Peyer's patch (tissue), 4 donors: ENCODE measurements at regions not wholly inside any gene's neighbourhood (a gene's known extent, or its start where the extent isn't known, plus 50 kb on each side); places are given as distances from the start of the nearest gene placed in this dataset.
"Not testable (repeated sequence)": the region's sequence is repeated elsewhere in the genome, so short reads cannot be mapped to it uniquely, and the experiment has no call there.

Experiments used
- DNase-seq, 3 donors: peaks; one replicate each; pipeline ENCODE4 v3.0.0-alpha.2; 2017 to 2019
- H3K27ac ChIP-seq, 4 donors: fragments of 200-600 bp; sonication (generic); one replicate each; pipeline ENCODE4 v1.5.1; 2016 to 2019
- H3K27me3 ChIP-seq, 2 donors: fragments of 200-600 bp; sonication (generic); one replicate each; pipeline ENCODE4 v1.5.1; 2019
- H3K36me3 ChIP-seq, 3 donors: fragments of 200-600 bp; sonication (generic); one replicate each; pipeline ENCODE4 v1.5.1; 2016 to 2019
- H3K4me1 ChIP-seq, 4 donors: fragments of 200-600 bp; sonication (generic); one replicate each; pipeline ENCODE4 v1.5.1; 2016 to 2019
- H3K4me3 ChIP-seq, 4 donors: fragments of 200-600 bp; sonication (generic); 1 replicate in 3 of 4; 2 replicates in 1 of 4; pipeline ENCODE4 v1.5.1; 2016 to 2019; ENCODE audit warnings: mild to moderate bottlenecking in 1 of 4
- H3K9me3 ChIP-seq, 4 donors: fragments of 200-600 bp; sonication (generic); one replicate each; pipeline ENCODE4 v1.5.1; 2016 to 2019; ENCODE audit warnings: mild to moderate bottlenecking in 1 of 4
- POLR2A ChIP-seq, 2 donors: fragments of 450-650 bp; IDR thresholded peaks; one replicate each; pipeline ENCODE4 v1.5.1; 2017; ENCODE audit warnings: antibody characterized with exemption in 2 of 2, mild to moderate bottlenecking in 2 of 2, moderate library complexity in 2 of 2
- TF ChIP-seq, protein P1 (sequence below), 6 experiments: fragments of 450-650 bp in 4 of 6; fragments of 200-600 bp in 2 of 6; sonication (generic) in 1 of 6; IDR thresholded peaks; one replicate each; pipeline ENCODE4 v1.5.1; 2017 to 2019; ENCODE audit warnings: antibody characterized with exemption in 6 of 6, mild to moderate bottlenecking in 3 of 6, moderate library complexity in 1 of 6

- no peak overlapping the region for H3K4me3 ChIP-seq
- no peaks in the 10 kb centered on the region for H3K4me1 ChIP-seq
These were observed 590.6 kb downstream of the MATN1 start for GRCh38 chr1:30132602-30133286.

GRCh38 chr1:30130566-30130965, 592.8 kb downstream of the MATN1 start:
- not testable (repeated sequence) for H3K36me3 ChIP-seq, H3K27ac ChIP-seq, DNase-seq, H3K4me3 ChIP-seq, H3K4me1 ChIP-seq, H3K9me3 ChIP-seq, H3K27me3 ChIP-seq

More at GRCh38 chr1:30132602-30133286, 590.6 kb downstream of the MATN1 start:
- TF ChIP-seq, protein P1, sequence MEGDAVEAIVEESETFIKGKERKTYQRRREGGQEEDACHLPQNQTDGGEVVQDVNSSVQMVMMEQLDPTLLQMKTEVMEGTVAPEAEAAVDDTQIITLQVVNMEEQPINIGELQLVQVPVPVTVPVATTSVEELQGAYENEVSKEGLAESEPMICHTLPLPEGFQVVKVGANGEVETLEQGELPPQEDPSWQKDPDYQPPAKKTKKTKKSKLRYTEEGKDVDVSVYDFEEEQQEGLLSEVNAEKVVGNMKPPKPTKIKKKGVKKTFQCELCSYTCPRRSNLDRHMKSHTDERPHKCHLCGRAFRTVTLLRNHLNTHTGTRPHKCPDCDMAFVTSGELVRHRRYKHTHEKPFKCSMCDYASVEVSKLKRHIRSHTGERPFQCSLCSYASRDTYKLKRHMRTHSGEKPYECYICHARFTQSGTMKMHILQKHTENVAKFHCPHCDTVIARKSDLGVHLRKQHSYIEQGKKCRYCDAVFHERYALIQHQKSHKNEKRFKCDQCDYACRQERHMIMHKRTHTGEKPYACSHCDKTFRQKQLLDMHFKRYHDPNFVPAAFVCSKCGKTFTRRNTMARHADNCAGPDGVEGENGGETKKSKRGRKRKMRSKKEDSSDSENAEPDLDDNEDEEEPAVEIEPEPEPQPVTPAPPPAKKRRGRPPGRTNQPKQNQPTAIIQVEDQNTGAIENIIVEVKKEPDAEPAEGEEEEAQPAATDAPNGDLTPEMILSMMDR (IDR thresholded peaks at IDR 0.05): no peak
- TF ChIP-seq POLR2A (IDR thresholded peaks at IDR 0.05): no peak
- Histone ChIP-seq H3K27ac (no peak overlapping the region), H3K36me3 (no peaks in the 10 kb centered on the region), H3K9me3 (no peaks in the 10 kb centered on the region), H3K27me3 (no peaks in the 10 kb centered on the region)
- peak in 1 of 3 donors; percentile 2 for DNase-seq

DNA sequence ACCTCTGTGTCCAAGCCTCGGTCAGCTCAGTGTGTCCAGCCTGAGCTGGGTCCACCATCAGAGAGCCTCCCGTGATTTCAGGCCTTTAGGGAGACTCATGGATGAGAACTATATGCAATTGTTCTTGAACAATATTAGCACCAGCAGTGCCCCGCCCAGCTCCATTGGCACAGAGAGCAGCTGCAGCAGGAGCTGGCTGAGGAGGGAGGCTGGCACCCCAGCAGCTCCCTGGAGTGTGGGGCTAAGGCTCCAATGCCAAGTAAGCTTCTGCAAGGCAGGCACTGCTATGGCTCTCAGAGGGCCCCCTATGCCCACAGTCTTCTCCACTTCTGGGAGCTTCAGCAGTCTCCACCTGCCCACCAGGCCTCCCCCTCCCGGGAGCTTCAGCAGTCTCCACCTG, 593.3 kb downstream of the MATN1 start:
- no peaks in the 10 kb centered on the region for H3K36me3 ChIP-seq
- H3K9me3 ChIP-seq: no peaks in the 10 kb centered on the region
- TF ChIP-seq POLR2A (IDR thresholded peaks at IDR 0.05): no peak
- TF ChIP-seq, protein P1 (IDR thresholded peaks at IDR 0.05): no peak
- no peak for DNase-seq
- H3K27ac ChIP-seq: no peak overlapping the region
- no peak overlapping the region for H3K4me3 ChIP-seq
- no peaks in the 10 kb centered on the region for H3K27me3 ChIP-seq
- H3K4me1 ChIP-seq: no peaks in the 10 kb centered on the region

DNA sequence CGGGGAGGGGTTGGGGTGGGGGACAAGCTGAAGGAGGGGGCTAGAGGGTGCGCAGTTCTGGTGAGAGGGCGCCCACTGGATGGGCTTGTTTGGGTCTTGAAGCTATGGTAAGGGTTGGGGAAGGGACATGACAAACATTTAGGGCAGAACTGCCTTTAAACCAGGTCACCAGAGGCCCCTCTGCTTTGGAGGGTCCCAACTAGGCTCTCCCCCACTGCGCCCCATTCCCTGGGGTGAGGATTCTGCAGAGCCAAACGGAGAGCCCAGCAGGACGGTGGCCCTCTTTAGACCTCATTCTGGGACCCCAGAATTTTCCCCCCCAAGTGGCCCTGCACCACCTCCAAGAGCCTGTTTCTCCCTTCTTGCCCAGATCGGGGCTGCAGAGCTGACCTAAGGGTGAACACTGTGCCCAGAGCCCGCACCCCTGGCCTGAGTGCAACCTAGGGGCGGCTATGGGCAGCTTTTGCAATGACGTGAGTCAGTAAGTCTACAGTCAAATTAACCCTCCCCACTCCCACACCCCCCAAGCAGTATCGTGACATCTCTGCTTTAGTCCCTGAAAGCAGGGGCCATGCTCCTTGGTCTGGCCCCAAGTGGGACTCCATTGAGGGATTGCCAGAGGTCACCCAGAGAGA, 593.8 kb downstream of the MATN1 start:
- Histone ChIP-seq H3K4me3 (no peak overlapping the region), H3K4me1 (no peaks in the 10 kb centered on the region), H3K27me3 (no peaks in the 10 kb centered on the region), H3K9me3 (no peaks in the 10 kb centered on the region), H3K27ac (no peak overlapping the region), H3K36me3 (no peaks in the 10 kb centered on the region)
- TF ChIP-seq, protein P1 (IDR thresholded peaks at IDR 0.05): no peak
- no peak for TF ChIP-seq POLR2A (IDR thresholded peaks at IDR 0.05)
- no peak for DNase-seq

- TF ChIP-seq, protein P1 (IDR thresholded peaks at IDR 0.05): no peak
- TF ChIP-seq POLR2A (IDR thresholded peaks at IDR 0.05): no peak
- no peak for DNase-seq
- Histone ChIP-seq H3K9me3 (no peaks in the 10 kb centered on the region), H3K36me3 (no peaks in the 10 kb centered on the region), H3K4me3 (no peak overlapping the region), H3K27me3 (no peaks in the 10 kb centered on the region), H3K27ac (no peak overlapping the region), H3K4me1 (no peaks in the 10 kb centered on the region)
These were observed 594.4 kb downstream of the MATN1 start for GRCh38 chr1:30129001-30129408.

GRCh38 chr1:30126848-30127247, 596.5 kb downstream of the MATN1 start:
- no peaks in the 10 kb centered on the region for H3K4me1 ChIP-seq
- DNase-seq: no peak
- H3K27me3 ChIP-seq: no peaks in the 10 kb centered on the region
- no peaks in the 10 kb centered on the region for H3K36me3 ChIP-seq
- TF ChIP-seq POLR2A (IDR thresholded peaks at IDR 0.05): no peak
- TF ChIP-seq, protein P1 (IDR thresholded peaks at IDR 0.05): no peak
- no peak overlapping the region for H3K4me3 ChIP-seq
- H3K27ac ChIP-seq: no peak overlapping the region
- no peaks in the 10 kb centered on the region for H3K9me3 ChIP-seq
